Cerebellar cortex (tissue), 1 donor: ENCODE measurements at regions not wholly inside any gene's neighbourhood (a gene's known extent, or its start where the extent isn't known, plus 50 kb on each side); places are given as distances from the start of the nearest gene placed in this dataset.
"Not testable (repeated sequence)": the region's sequence is repeated elsewhere in the genome, so short reads cannot be mapped to it uniquely, and the experiment has no call there.

ENCODE experiments used
- DNase-seq: peaks from one replicate; pipeline ENCODE4 v3.0.0-alpha.2; 2015; ENCODE audit warnings: low spot score

DNA sequence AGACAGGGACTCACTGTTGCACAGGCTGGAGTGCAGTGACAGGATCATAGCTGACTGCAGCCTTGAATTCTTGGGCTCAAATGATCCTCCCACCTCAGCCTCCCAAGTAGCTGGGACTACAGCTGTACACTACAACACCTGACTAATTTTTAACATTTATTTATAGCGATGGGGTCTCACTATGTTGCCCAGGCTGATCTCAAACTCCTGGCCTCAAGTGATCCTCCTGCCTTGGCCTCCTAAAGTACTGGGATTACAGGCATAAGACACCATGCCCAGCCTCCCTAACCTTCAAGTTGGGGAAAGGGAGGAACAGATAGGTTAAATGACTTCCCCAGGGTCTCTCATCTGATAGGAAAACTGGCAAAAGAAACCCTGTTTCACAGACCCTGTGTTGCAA lies 919.5 kb downstream of the TYW1 start:
- not testable (repeated sequence) for DNase-seq

DNA sequence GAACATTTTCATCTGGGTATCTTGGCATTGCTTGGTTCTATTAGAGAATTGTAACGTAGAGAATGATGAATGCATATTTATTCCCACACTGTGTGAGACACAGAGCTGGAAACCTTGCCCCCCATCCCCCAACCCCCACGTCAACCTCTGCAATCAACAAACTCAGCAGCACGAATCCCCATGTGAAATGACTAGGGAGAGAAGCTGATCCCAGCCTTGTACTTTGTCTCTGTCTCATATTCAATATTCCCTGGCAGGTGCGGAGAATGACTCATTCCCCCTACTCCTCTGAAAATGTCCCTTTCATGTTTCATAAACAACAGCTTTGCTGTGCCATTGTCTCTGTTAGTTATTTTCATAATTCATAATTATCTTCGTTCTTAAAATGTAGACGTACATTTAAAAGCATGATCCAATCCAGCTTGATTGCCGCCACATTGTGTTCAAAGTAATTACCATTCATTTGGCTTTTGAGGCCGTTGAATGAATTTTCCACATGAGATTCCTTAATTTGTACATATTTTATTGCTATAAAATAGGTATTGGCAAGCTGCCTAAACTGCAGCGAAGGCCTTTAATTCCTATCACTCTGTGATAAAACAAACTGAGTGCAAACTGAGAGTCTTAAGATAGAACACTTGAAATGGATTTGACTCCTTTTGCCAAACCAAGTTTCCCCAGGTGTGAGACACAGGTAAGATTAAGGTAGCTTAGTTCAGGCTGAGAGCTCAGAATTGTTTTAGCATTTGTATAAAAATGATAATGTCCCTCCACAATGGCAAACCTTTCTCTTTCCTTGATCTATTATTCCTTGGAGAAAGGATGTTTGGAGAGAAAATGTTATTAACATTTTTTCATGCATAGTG lies 920.2 kb downstream of the TYW1 start:
- no peak for DNase-seq

DNA sequence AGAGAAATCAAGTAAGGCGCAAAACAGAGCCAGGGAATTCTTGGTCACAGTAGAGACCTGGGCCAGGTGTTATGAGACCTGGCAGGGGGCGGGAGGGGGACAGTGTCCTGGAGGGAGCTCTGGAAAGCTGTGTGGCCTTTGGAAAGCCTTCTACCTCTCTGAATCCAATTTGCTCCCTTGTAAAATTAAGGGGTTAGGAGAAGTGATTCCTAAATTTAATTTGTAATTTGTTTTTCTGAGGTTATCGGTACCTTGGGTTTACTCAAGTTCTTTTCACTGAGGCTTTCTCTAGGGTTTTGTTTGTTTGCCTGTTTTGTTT lies 920.8 kb downstream of the TYW1 start:
- no peak for DNase-seq

DNA sequence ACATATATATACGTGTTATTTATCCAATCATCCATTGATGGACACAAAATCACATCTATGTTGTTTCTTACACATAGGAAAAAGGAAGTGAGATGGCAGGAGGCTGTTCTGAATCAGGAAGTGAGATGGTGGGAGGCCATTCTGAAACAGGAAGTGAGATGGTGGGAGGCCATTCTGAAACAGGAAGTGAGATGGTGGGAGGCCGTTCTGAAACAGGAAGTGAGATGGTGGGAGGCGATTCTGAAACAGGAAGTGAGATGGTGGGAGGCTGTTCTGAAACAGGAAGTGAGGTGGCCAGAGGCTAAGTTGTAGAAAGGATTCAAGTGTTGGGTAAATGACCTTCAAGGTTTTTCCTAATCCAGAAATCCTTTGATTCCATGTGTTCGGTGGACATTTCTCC lies 921.5 kb downstream of the TYW1 start:
- DNase-seq: no peak

DNA sequence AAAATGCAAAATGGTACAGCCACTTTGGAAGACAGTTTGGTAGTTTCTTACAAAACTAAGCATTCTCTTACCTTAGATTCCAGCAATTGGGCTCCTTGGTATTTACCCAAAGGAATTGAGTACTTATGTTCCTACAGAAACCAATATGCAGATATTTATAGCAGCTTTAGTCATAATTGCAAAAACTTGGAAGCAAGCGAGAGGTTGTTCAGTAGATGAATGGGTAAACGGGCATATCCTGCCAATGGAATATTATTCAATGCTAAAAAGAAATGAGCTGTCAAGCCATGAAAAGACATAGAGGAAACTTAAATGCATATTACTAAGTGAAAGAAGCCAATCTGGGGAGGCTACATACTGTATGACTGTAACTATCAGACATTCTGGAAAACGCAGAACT lies 926.7 kb downstream of the TYW1 start:
- no peak for DNase-seq

DNA sequence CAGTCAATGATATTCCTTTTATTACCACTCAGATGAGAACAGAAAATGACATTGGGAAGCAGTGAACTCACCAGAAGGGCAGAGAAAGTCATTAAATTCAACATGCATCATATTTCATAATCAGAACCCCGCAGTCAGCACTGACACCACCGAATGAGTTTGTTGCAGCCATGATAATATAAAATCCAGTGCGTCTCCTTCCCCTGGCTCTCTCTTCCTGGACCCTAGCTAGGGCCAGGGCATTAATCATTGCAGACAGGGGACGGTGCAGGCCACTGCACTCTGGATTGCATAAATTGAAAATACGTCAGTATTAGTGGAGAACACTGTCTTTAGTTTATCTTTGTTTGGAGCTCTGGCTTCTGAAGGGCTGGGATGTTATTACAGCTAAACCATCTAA lies 931.5 kb downstream of the TYW1 start:
- no peak for DNase-seq

DNA sequence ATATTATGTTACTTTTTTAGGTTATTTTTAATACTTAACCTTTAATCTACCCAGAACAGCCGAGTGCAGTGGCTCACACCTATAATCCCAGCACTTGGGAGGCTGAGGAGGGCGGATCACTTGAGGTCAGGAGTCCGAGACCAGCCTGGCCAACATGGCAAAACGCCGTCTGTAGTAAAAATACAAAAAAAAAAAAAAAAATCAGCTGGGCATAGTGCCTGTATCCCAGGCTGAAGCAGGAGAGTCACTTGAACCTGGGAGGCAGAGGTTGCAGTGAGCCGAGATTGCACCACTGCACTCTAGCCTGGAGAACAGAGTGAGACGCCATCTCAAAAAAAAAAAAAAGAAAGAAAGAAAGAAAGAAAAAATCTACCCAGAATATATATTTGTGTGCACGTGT lies 939.8 kb downstream of the TYW1 start:
- DNase-seq: not testable (repeated sequence)

DNA sequence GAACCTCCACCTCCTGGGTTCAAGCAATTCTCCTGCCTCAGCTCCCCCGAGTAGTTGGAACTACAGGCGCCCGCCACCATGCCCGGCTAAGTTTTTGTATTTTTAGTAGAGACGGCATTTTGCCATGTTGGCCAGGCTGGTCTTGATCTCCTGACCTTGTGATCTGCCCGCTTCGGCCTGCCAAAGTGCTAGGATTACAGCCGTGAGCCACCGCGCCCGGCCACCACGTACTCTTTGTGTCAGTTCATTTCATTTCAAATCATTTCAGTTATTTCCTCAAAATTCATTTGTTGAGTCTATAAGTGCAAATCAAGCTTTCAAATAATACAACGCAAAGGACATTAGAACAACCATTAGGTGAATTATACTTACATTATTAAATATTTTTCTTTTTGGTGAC lies 943.8 kb downstream of the TYW1 start:
- DNase-seq: no peak

DNA sequence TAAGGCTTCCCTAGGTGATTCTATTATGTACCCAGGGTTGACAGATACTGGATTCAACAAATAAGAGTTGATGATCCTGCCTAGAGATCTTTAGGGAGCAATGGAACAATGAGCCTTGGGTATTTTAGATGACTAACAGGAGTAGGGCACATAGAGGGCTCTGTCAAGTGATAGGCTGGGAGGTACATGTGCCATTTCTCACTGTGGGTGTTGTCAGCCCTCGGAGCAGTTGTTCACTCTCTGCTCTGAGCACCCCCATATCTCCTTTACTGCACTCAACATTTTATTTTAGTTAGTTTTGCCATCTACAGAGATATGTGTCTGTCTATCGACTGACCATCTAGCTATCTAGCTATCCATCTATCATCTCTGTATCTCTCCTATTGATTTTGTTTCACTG lies 950.6 kb downstream of the TYW1 start:
- DNase-seq: no peak

DNA sequence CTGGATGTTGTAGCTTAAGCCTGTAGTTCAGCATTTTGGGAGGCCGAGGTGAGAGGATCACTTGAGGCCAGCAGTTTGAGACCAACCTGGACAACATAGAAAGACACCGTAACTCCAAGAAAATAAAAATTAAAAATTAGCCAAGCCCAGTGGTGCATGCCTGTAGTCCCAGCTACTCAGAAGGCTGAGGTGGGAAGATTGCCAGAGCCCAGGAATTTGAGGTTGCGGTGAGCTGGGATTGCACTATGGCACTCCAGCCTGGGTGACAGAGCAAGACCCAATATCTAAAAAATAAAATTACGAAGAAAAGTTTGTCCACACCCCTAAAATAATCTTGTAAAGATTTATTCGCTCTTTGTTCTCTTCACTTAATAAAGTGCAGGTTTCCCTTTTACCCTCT lies 951.0 kb downstream of the TYW1 start:
- no peak for DNase-seq

DNA sequence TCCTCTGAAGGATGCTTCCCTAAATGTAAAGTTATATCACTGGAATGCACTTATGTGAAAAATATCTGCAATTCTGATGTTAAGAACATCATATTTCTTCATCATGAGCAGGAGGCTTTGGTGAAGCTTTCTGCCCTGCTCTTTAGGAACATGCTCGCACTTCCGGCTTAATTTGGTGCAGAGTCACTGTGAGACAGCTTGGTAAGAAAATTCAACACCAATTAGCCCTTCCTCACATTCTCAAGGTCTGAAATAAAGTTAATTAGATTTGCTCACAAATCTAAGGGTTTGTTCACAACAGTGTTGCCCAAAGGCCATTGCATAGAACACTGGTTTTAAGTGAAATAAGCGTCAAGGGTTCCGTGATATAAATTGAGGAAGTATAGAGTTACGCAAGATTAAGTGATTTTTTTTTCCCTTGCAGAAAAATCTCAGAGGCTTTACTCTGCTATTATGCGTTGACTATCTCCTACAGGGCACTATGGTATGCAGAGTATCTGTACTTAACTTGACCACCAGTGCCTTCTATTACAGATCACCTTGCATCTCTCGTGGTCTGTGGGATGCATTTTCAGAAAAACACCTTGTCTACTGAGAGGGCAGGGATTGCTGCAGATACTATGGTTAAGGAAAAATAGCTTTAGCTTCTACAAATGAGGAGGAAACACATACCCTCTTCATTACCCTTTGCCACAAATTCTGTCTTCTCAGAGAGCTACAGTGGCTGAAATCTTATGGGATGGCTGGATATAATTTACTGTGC lies 953.9 kb downstream of the TYW1 start:
- DNase-seq: no peak

DNA sequence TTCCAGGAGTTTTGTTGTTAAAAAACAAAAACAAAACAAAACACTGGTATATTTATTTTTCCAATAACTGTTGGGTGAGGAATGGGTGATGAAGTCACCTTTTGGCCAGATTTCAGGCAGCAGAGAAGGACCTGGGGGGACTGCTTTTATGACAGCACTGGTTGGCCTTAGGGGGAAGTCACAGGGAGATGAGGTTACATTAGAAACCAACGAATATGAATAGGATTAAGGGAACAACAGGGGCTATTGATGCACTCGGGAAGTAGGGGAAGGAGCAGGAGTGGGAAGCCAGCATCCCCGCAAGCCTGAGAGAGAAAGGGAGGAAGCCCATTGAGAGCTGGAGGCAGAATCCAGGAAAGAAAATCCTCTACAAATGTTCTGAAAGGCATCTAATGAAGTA lies 958.4 kb downstream of the TYW1 start:
- DNase-seq: no peak

DNA sequence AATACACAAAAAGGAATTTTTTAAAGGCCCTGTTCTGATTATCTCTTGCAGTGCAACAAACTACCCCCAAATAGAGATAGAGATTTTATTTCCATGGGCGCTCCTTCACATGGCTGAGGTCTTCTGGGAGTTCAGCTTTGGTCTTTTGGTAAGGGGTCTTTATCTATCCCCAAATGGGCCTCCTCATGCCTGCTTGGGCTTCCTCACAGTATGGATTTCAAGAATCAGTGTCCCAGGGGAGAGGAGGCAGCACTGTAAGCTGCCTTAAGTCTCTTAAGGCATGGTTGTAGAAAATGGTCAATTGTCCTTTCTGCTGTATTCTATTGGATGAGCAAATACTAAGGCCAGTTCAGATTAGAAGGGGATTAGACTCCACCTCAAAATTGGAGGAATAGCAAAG lies 966.2 kb downstream of the TYW1 start:
- no peak for DNase-seq

DNA sequence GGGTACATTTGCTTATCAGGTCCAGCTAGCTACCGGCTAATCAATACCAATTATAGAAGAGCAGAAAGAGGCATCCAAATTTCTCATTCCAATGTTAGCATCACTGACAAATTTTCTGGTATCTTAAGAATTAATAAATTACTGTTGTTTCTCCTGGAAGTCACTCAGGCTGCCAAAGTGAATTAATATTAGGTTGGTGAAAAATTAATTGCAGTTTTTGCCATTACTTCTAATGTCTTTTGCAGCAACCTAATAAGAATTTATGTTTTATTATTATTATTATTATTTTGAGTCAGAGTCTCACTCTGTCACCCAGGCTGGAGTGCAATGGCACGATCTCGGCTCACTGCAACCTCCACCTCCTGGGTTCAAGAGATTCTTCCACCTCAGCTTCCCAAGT lies 979.9 kb downstream of the TYW1 start:
- DNase-seq: no peak

DNA sequence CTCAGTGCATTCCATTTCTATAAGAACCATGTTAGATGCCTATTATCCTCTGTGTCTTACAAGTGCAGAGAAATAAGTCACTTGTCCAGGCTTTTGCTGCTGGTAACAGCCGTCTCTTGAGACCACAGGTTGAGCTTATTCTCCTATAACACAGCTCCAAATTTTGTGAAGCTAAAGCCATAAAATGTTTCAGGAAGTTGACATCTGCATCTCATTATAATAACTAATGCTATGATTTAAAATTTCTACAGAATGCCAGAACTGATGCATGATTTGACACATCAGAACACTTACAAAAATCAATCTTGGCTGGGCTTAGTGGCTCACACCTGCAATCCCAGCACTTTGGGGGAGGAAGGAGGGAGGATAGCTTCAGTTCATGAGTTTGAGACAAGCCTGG lies 986.9 kb downstream of the TYW1 start:
- DNase-seq: no peak

DNA sequence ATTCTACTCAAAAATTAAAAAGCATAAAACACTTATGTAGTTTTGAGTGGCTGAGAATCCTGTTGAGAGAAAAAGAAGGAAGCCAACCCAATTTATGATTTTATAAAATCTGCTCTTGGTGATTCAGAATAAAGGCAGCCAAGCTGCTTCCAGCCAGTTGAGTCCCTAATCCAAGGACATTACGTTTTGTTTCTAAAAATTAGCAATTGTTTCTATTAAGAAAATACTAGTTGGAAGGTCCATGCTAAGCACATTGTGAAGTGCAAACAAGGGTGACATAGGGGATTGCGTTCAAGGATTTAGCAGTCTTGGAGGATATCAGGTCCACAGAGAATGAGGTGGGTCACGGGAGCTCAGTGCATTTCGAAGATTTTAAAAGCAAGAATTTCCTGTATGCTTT lies 987.7 kb downstream of the TYW1 start:
- DNase-seq: no peak

DNA sequence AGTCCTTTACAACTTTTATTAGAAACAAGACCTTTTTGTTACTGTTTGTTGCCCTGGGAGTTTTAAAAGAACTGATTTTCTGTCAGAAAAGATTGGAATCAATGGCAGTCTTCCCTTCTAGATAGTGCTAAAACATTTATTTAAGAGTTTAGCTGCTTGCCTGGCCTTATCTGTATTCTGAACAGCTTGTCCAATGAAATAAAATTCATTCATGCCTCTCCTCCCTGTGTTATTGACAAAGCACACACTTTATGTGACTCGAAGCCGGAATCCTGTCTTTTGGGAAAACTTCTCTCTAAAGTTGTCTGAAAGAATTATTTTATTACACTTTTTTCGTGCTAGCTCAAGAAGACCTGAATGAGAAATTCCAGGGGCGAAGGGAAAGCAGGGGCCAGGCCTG lies 992.5 kb downstream of the TYW1 start:
- no peak for DNase-seq

DNA sequence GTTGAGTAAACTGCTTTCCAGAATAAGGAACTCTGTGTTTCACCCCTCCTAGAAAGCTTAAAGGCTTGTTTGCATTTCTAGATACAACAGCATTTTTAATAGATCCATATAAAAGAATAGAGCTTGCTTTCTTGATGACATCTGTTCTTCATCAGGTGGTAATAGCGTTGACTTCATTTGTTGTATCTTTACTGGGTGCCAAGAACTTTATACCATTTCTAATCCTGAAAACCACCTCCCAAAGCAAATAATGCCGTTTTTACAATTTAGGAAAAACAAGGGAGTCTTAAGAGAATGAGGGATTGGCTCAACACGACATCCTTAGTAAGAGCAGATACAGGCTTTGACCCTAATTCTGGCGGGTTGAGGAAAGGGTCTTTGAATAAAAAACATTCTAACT lies 993.4 kb downstream of the TYW1 start:
- DNase-seq: no peak

DNA sequence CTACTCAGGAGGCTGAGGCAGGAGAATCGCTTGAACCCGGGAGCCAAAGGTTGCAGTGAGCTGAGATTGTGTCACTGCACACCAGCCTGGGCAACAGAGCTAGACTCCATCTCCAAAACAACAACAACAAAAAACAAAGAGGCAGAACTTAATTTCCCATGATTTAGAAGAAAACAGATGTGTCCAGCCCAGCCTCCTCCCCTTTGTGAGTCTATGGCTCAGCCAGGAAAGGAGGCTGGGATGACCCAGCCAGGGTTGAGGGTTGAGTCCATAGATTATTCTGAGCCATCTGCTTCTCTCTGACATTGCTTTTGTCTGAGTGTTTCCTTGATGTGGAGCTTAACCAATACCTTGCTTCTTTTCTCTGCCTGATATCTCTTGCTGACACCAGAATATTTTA lies 994.1 kb downstream of the TYW1 start:
- no peak for DNase-seq

DNA sequence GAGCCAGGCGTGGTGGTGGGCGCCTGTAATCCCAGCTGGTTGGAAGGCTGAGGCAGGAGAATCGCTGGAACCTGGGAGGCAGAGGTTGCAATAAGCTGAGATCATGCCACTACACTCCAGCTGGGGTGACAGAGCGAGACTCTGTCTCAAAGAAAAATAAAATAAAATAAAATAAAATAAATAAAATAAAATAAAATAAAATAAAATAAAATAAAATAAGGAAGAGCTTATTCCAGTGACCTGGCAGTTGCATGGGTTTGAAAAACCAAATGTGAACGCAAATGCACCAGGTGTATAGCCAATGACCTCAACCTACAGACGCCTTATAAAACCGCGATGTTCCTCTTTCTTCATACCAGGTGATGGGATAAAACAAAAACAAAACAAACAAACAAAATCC lies 995.7 kb downstream of the TYW1 start:
- no peak for DNase-seq

DNA sequence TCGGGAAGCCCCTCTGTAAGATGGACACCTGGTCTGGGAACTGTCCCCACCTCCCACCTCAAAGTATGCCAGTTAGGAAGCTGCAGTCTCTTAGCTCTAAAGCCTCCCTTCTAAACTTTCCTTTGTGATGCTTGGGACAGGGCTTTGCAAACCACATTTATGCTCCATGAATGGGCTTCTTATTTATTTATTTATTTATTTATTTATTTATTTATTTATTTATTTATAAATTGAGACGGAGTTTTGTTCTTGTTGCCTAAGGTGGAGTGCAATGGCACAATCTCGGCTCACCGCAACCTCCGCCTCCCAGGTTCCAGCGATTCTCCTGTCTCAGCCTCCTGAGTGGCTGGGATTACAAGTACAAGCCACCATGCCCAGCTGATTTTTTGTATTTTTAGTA lies 1009.4 kb downstream of the TYW1 start:
- no peak for DNase-seq

DNA sequence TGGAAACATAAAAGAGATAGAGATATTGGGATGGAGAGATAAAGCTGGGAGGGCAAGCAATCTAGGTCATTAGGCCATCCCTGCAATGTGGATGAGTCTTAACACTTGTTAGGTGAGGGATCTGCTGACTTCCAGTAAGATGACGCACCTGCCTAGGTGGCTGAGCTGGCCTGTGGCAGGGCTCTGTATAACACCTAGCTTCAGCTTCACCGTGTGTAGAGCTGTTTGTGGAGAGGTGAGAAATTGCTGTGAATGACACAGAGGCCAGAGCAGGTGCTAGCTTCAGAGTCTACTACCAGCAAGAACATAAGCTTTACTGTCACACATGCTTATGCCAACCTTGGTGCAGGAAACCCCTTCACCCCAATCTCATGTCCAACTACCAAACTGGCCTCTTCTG lies 1010.0 kb downstream of the TYW1 start:
- no peak for DNase-seq

DNA sequence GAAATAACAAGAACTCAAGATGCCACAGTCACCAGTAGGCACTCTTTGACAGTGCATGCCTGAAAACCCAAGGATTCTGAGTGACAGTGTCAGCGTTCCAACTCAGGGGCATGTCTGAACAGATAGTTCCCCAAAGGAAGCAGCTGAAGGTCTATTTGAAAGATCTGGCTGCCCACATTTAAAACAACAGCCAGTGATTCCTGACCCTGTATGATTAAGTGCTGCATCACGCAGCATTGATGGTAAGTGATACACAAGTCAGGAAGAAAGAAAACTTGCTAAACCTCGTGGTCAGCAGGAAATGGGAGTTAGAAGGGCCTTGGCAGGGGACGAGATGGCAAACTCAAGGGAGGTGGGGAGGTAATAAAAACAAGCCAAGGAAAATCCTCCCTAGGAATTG lies 1013.1 kb downstream of the TYW1 start:
- no peak for DNase-seq
